HEK293 (cell line): ENCODE measurements at regions not wholly inside any gene's neighbourhood (a gene's known extent, or its start where the extent isn't known, plus 50 kb on each side); places are given as distances from the start of the nearest gene placed in this dataset.

ENCODE experiments used
- CTCF ChIA-PET: fragments of 350-600 bp; formaldehyde crosslinking; extraction: SDS; loops from one replicate; lab custom pipeline; 2021; ENCODE audit warnings: antibody characterized with exemption; lab: Yijun Ruan, JAX
- POLR2A ChIA-PET: fragments of 300-600 bp; formaldehyde crosslinking; extraction: SDS; loops from one replicate; lab custom pipeline; 2020; ENCODE audit warnings: antibody characterized with exemption, inconsistent platforms; lab: Yijun Ruan, JAX
- H3K27ac ChIP-seq: fragments of 200-500 bp; sonication (Bioruptor generic); 2 replicates; pipeline ENCODE4 v1.5.1; 2014; ENCODE audit warnings: low read depth, low read length, control low read depth, inconsistent platforms; ENCODE audit errors: extremely low read depth
- H3K36me3 ChIP-seq, 2 experiments: fragments of 200-500 bp in 1 of 2; sonication (Bioruptor generic) in 1 of 2; 1 replicate in 1 of 2; 2 replicates in 1 of 2; pipeline ENCODE4 v1.5.1; 2014 to 2017; ENCODE audit warnings: inconsistent platforms in 2 of 2, low read length in 2 of 2; ENCODE audit not compliant: control insufficient read depth in 2 of 2, insufficient read depth in 1 of 2
- H3K4me1 ChIP-seq: fragments of 200-500 bp; sonication (Bioruptor generic); 2 replicates; pipeline ENCODE4 v1.5.1; 2014; ENCODE audit warnings: mild to moderate bottlenecking, low read length, inconsistent platforms; ENCODE audit not compliant: control insufficient read depth, insufficient read depth
- H3K4me3 ChIP-seq: 2 replicates; pipeline ENCODE4 v1.5.1; 2011; ENCODE audit warnings: low read depth, mild to moderate bottlenecking, control low read depth, low read length, moderate library complexity
- H3K9me3 ChIP-seq: fragments of 200-500 bp; sonication (Bioruptor generic); 2 replicates; pipeline ENCODE4 v1.5.1; 2014; ENCODE audit warnings: low read depth, low read length, inconsistent platforms; ENCODE audit not compliant: control insufficient read depth, insufficient read depth
- ATF2 ChIP-seq: fragments of 450-650 bp; formaldehyde crosslinking; IDR thresholded peaks from 2 replicates; pipeline ENCODE4 v1.5.1; 2016; ENCODE audit warnings: missing biosample characterization, missing genetic modification characterization, low read depth
- PRDM2 ChIP-seq: fragments of 450-650 bp; formaldehyde crosslinking; IDR thresholded peaks from 2 replicates; pipeline ENCODE4 v1.5.1; 2016; ENCODE audit warnings: missing biosample characterization, missing genetic modification characterization, borderline replicate concordance
- PRDM6 ChIP-seq: fragments of 450-650 bp; formaldehyde crosslinking; IDR thresholded peaks from 2 replicates; pipeline ENCODE4 v1.5.1; 2017; ENCODE audit warnings: missing biosample characterization, missing genetic modification characterization
- SALL2 ChIP-seq: fragments of 450-650 bp; formaldehyde crosslinking; IDR thresholded peaks from 2 replicates; pipeline ENCODE4 v1.5.0; 2017; ENCODE audit warnings: missing biosample characterization, mild to moderate bottlenecking, missing genetic modification characterization, borderline replicate concordance
- SCRT2 ChIP-seq: fragments of 450-650 bp; formaldehyde crosslinking; IDR thresholded peaks from 2 replicates; pipeline ENCODE4 v1.5.1; 2016; ENCODE audit warnings: missing biosample characterization, missing genetic modification characterization
- WT1 ChIP-seq: fragments of 450-650 bp; formaldehyde crosslinking; IDR thresholded peaks from 2 replicates; pipeline ENCODE4 v1.5.1; 2016; ENCODE audit warnings: missing biosample characterization, missing genetic modification characterization
- ZNF19 ChIP-seq: fragments of 450-650 bp; formaldehyde crosslinking; IDR thresholded peaks from 2 replicates; pipeline ENCODE4; 2016; ENCODE audit warnings: missing biosample characterization, missing genetic modification characterization, low read depth
- ZNF350 ChIP-seq: fragments of 450-650 bp; formaldehyde crosslinking; IDR thresholded peaks from 2 replicates; pipeline ENCODE4 v1.5.0; 2017; ENCODE audit warnings: missing biosample characterization, mild to moderate bottlenecking, missing genetic modification characterization
- ZNF398 ChIP-seq: fragments of 450-650 bp; formaldehyde crosslinking; IDR thresholded peaks from 2 replicates; pipeline ENCODE4 v1.5.1; 2017; ENCODE audit warnings: missing biosample characterization, missing genetic modification characterization
- ZNF561 ChIP-seq: fragments of 450-650 bp; IDR thresholded peaks from 2 replicates; pipeline ENCODE4 v1.5.1; 2018; ENCODE audit warnings: missing biosample characterization, missing genetic modification characterization, borderline replicate concordance
- ZNF610 ChIP-seq: fragments of 450-650 bp; formaldehyde crosslinking; IDR thresholded peaks from 2 replicates; pipeline ENCODE4 v1.5.1; 2016; ENCODE audit warnings: missing biosample characterization, missing genetic modification characterization, borderline replicate concordance
- ZNF660 ChIP-seq: fragments of 450-650 bp; IDR thresholded peaks from 2 replicates; pipeline ENCODE4 v1.5.1; 2018; ENCODE audit warnings: missing biosample characterization, mild to moderate bottlenecking, missing genetic modification characterization
- ZNF670 ChIP-seq: fragments of 450-650 bp; formaldehyde crosslinking; IDR thresholded peaks from 2 replicates; pipeline ENCODE4 v1.5.1; 2016; ENCODE audit warnings: missing biosample characterization, missing genetic modification characterization, low read depth
- ZSCAN18 ChIP-seq: fragments of 450-650 bp; formaldehyde crosslinking; IDR thresholded peaks from 2 replicates; pipeline ENCODE4 v1.5.1; 2016; ENCODE audit warnings: missing biosample characterization, missing genetic modification characterization

GRCh38 chr5:93829346-93829745, 87.9 kb upstream of the POU5F2 start:
- TF ChIP-seq ZNF660: no peak
- no peak for TF ChIP-seq PRDM6 (tag by site-specific recombination)
- no peak for TF ChIP-seq ZNF398
- no peaks in the 10 kb centered on the region for H3K36me3 ChIP-seq
- H3K27ac ChIP-seq: no peak overlapping the region
- ChIA-PET POLR2A (no interaction called here), CTCF (no interaction called here)
- no peaks in the 10 kb centered on the region for H3K4me1 ChIP-seq
- no peak overlapping the region for H3K4me3 ChIP-seq
- H3K9me3 ChIP-seq: no peaks in the 10 kb centered on the region; the same call in 1 of the 2 replicates

GRCh38 chr5:93821891-93822415, 80.6 kb upstream of the POU5F2 start:
- H3K9me3 ChIP-seq: no peaks in the 10 kb centered on the region; the same call in 1 of the 2 replicates
- H3K27ac ChIP-seq: no peak overlapping the region
- no peak overlapping the region for H3K4me3 ChIP-seq
- no peaks in the 10 kb centered on the region for H3K36me3 ChIP-seq
- ChIA-PET CTCF (interaction anchor here (0.9 kb wide), 2 partner anchors 21 to 30 kb away, joined by 5 to 6 read pairs; no protein-coding TSS in a partner anchor), POLR2A (no interaction called here)
- no peaks in the 10 kb centered on the region for H3K4me1 ChIP-seq
- TF ChIP-seq ATF2 (no peak), SALL2 (tag by site-specific recombination) (no peak), PRDM2 (no peak), ZNF670 (no peak), ZNF610 (tag by site-specific recombination) (no peak), ZNF19 (tag by site-specific recombination) (no peak), WT1 (tag by site-specific recombination) (no peak), ZNF561 (no peak), ZSCAN18 (no peak), ZNF350 (no peak), SCRT2 (tag by site-specific recombination) (no peak)
